Ascending aorta (tissue), 2 donors: ENCODE measurements at regions not wholly inside any gene's neighbourhood (a gene's known extent, or its start where the extent isn't known, plus 50 kb on each side); places are given as distances from the start of the nearest gene placed in this dataset.

Source experiments
- DNase-seq, 2 donors: peaks; one replicate each; pipeline ENCODE4 v3.0.0-alpha.2; 2019; ENCODE audit warnings: low spot score in 2 of 2
- H3K27ac ChIP-seq, 2 donors: fragments of 200-600 bp; sonication (generic); one replicate each; pipeline ENCODE4 v1.5.1; 2016 to 2017; ENCODE audit warnings: mild to moderate bottlenecking in 1 of 2
- H3K27me3 ChIP-seq: fragments of 200-600 bp; sonication (generic); one replicate; pipeline ENCODE4 v1.5.1; 2017
- H3K36me3 ChIP-seq, 2 donors: fragments of 200-600 bp; sonication (generic); one replicate each; pipeline ENCODE4 v1.5.1; 2016
- H3K4me1 ChIP-seq, 2 donors: fragments of 200-600 bp; sonication (generic); one replicate each; pipeline ENCODE4 v1.5.1; 2016 to 2017; ENCODE audit warnings: mild to moderate bottlenecking in 1 of 2
- H3K4me3 ChIP-seq, 2 donors: fragments of 200-600 bp; sonication (generic); one replicate each; pipeline ENCODE4 v1.5.1; 2016 to 2017; ENCODE audit warnings: mild to moderate bottlenecking in 1 of 2
- H3K9me3 ChIP-seq, 2 donors: fragments of 200-600 bp; sonication (generic); one replicate each; pipeline ENCODE4 v1.5.1; 2016
- intact Hi-C: fragments of 100-400 bp; cut with DNase I; formaldehyde crosslinking; loops from one replicate; pipeline ENCODE4 v1.15.1; 2023
- TF ChIP-seq, protein P1 (sequence below), 3 experiments: fragments of 200-600 bp in 2 of 3; fragments of 450-650 bp in 1 of 3; sonication (generic) in 2 of 3; IDR thresholded peaks; one replicate each; pipeline ENCODE4 v1.5.1; 2016 to 2019; ENCODE audit warnings: antibody characterized with exemption in 3 of 3, mild to moderate bottlenecking in 1 of 3, moderate library complexity in 1 of 3

DNA sequence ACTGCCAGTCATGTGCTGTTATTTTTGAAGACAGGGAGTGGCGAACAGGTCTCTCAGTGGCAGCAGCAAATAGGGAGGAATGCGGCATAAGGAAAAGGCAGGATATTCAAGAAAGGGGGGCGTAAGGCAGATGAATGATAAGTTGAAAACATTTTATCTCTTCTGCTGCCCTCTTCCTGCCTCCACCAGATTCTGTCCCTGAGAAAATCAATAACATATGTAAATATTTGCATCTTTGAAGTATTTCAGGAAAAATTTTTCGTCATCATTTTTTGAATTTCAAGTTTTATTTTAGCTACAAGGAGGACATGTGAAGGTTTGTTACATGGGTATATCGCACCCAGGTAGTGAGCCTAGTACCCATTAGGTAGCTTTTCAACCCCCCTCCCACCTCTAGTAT is 616.7 kb downstream of the MCTP2 start:
- TF ChIP-seq, protein P1, sequence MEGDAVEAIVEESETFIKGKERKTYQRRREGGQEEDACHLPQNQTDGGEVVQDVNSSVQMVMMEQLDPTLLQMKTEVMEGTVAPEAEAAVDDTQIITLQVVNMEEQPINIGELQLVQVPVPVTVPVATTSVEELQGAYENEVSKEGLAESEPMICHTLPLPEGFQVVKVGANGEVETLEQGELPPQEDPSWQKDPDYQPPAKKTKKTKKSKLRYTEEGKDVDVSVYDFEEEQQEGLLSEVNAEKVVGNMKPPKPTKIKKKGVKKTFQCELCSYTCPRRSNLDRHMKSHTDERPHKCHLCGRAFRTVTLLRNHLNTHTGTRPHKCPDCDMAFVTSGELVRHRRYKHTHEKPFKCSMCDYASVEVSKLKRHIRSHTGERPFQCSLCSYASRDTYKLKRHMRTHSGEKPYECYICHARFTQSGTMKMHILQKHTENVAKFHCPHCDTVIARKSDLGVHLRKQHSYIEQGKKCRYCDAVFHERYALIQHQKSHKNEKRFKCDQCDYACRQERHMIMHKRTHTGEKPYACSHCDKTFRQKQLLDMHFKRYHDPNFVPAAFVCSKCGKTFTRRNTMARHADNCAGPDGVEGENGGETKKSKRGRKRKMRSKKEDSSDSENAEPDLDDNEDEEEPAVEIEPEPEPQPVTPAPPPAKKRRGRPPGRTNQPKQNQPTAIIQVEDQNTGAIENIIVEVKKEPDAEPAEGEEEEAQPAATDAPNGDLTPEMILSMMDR (IDR thresholded peaks at IDR 0.05), result no peak
- Histone ChIP-seq H3K4me1 (peaks cover 0 to 4% of the 10 kb centered on the region in 2 donors), H3K9me3 (no peaks in the 10 kb centered on the region), H3K27ac (no peak overlapping the region), H3K4me3 (no peak overlapping the region), H3K27me3 (no peaks in the 10 kb centered on the region), H3K36me3 (no peaks in the 10 kb centered on the region)
- DNase-seq, result no peak
- intact Hi-C loops, result loop anchor here (10.0 kb wide), 2 partner anchors 417 to 1477 kb away; no protein-coding TSS in a partner anchor

DNA sequence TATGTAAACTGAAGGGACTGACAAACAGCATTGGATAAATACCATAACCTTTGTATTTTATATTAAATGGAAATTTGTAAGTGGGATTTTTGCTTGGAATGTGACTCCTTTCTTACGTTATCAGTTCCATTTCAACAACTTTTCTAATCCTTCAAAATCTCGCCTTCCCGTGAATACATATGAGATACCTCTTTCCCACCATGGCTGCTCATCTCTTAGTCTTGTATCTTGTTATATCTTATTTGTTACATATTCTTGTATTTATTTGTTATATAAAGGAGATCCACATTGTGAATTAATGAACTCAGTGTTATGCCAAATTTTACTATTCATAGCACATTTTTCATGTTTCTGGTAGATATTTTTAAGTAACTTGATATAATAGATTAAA is 623.7 kb downstream of the MCTP2 start:
- no peak for DNase-seq
- Histone ChIP-seq H3K4me3 (no peak overlapping the region), H3K27ac (no peak overlapping the region), H3K4me1 (no peaks in the 10 kb centered on the region), H3K36me3 (no peaks in the 10 kb centered on the region), H3K27me3 (no peaks in the 10 kb centered on the region), H3K9me3 (no peaks in the 10 kb centered on the region)
- intact Hi-C loops, result no loop called here
- TF ChIP-seq, protein P1 (IDR thresholded peaks at IDR 0.05), result no peak

DNA sequence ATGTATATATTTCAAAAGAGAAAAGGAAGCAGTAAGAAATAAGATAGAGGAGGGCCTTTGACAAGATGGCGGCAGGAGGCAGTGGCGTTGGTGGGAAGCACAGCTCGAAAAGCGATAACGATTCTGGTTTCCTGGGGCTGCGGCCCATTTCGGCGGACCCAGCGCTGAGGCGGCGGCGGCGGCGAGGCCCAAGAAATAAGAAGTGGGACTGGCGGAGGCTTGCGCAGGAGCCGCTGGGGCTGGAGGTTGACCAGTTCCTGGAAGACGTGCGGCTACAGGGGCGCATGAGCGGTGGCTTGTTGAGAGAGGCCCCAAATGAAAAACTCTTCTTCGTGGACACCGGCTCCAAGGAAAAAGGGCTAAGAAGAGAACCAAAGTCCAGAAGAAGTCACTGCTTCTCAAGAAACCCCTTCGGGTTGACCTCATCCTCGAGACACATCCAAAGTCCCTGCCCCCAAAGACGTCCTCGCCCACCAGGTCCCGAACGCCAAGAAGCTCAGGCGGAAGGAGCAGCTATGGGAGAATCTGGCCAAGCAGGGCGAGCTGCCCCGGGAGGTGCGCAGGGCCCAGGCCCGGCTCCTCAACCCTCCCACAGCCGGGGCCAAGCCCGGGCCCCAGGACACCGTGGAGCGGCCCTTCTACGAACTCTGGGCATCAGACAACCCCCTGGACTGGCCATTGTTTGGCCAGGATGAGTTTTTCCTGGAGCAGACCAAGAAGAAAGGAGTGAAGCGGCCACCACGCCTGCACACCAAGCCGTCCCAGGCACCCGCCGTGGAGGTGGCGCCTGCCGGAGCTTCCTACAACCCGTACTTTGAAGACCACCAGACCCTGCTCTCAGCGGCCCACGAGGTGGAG is 624.3 kb downstream of the MCTP2 start:
- H3K4me1 ChIP-seq, result no peaks in the 10 kb centered on the region
- no peaks in the 10 kb centered on the region for H3K27me3 ChIP-seq
- no peak for DNase-seq
- H3K36me3 ChIP-seq, result no peaks in the 10 kb centered on the region
- no peak overlapping the region for H3K27ac ChIP-seq
- intact Hi-C loops, result no loop called here
- H3K4me3 ChIP-seq, result no peak overlapping the region
- H3K9me3 ChIP-seq, result no peaks in the 10 kb centered on the region
- TF ChIP-seq, protein P1 (IDR thresholded peaks at IDR 0.05), result no peak

DNA sequence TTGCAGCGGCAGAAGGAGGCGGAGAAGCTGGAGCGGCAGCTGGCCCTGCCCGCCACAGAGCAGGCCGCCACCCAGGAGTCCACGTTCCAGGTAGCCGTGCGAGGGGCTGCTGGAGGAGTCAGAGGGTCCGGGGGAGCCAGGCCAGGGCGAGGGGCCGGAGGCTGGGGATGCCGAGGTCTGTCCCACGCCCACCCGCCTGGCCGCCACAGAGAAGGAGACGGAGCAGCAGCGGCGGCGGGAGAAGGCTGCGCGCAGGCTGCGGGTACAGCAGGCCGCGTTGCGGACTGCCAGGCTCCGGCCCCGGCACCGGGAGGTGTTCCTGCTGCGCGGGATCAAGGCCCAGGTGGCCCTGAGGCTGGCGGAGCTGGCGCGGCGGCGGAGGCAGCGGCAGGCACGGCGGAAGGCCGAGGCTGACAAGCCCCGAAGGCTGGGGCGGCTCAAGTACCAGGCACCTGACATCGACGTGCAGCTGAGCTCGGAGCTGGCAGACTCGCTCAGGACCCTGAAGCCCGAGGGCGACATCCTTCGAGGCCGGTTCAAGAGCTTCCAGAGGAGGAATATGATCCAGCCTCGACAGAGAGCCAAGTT is 625.0 kb downstream of the MCTP2 start:
- H3K4me3 ChIP-seq, result no peak overlapping the region
- no peaks in the 10 kb centered on the region for H3K36me3 ChIP-seq
- H3K27ac ChIP-seq, result no peak overlapping the region
- H3K27me3 ChIP-seq, result no peaks in the 10 kb centered on the region
- no peaks in the 10 kb centered on the region for H3K9me3 ChIP-seq
- no peak for DNase-seq
- intact Hi-C loops, result no loop called here
- TF ChIP-seq, protein P1 (IDR thresholded peaks at IDR 0.05), result no peak
- no peaks in the 10 kb centered on the region for H3K4me1 ChIP-seq

DNA sequence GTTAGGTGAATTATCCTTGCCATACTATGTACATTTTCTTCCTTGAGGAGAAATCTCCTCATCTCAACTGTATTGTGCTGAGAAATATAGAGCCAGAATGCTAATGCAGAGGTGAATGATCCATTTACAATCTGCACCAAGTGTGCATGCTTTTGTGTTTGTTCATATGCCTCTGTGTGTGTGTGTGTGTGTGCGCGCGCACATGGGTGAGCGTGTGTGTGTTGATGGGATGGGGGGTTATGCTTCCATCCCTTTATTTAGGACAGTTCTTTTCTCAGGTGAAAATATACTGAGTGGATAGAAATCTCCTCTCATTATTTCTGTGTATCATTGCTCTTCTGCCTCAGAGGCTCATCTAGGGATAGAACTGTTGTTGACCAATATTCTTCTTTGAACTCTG is 626.1 kb downstream of the MCTP2 start:
- no peaks in the 10 kb centered on the region for H3K4me1 ChIP-seq
- intact Hi-C loops, result no loop called here

More for the DNA sequence above, 626.1 kb downstream of the MCTP2 start:
- TF ChIP-seq, protein P1 (IDR thresholded peaks at IDR 0.05), result no peak
- peaks cover 0 to under 1% of the 10 kb centered on the region in 2 donors for H3K9me3 ChIP-seq
- no peak overlapping the region for H3K27ac ChIP-seq
- H3K27me3 ChIP-seq, result no peaks in the 10 kb centered on the region
- H3K36me3 ChIP-seq, result no peaks in the 10 kb centered on the region
- no peak overlapping the region for H3K4me3 ChIP-seq
- no peak for DNase-seq
